K562 (cell line): ENCODE measurements at regions not wholly inside any gene's neighbourhood (a gene's known extent, or its start where the extent isn't known, plus 50 kb on each side); places are given as distances from the start of the nearest gene placed in this dataset.

Source experiments
- ATAC-seq: fragments of 200-7000 bp; cut with Tn5 transposase; 3 replicates; pipeline ENCODE4 v1.9.1; 2020; ENCODE audit warnings: moderate library complexity
- BruUV-seq: library from RNA; stranded (reverse); fragments of 400-500 nt; replicated peaks from 2 replicates; lab custom pipeline; 2021; lab: Mats Ljungman, UMichigan
- CTCF ChIA-PET: fragments of 300-600 bp; formaldehyde crosslinking; extraction: SDS; loops from one replicate; lab custom pipeline; 2021; ENCODE audit warnings: low intra/inter-chr PET ratio; lab: Yijun Ruan, JAX
- POLR2A ChIA-PET: fragments of 300-600, 350-650 bp; sonication (Branson Sonifier 250); formaldehyde crosslinking; extraction: SDS; loops from one replicate; lab custom pipeline; 2021; ENCODE audit warnings: antibody characterized with exemption, inconsistent platforms; lab: Yijun Ruan, JAX
- DNase-seq, 4 experiments: peaks; one replicate each; pipeline versions ENCODE4 v3.0.0 to v3.0.0-alpha.2; 2011 to 2018; ENCODE audit warnings: low spot score in 3 of 4, mixed read lengths in 3 of 4; ENCODE audit errors: extremely low read depth in 1 of 4
- FAIRE-seq: peaks from 2 replicates; lab custom pipeline; 2011; peaks lifted over from hg19 to GRCh38; lab: Jason Lieb, UNC
- H2AFZ ChIP-seq: 2 replicates; pipeline ENCODE4 v1.6.0; 2011; ENCODE audit warnings: low read depth, low read length, control low read depth, inconsistent platforms
- H3K27ac ChIP-seq: fragments of 200-600 bp; 3 replicates; pipeline ENCODE4 v1.8.0; 2011; ENCODE audit warnings: low read depth, mild to moderate bottlenecking, control low read depth, inconsistent platforms, low read length, moderate library complexity, mixed read lengths; ENCODE audit errors: extremely low read depth
- H3K27me3 ChIP-seq, 2 experiments: fragments of 300-600 bp in 1 of 2; 2 replicates in 1 of 2; 3 replicates in 1 of 2; pipeline versions ENCODE4 v1.6.0 to v1.8.0; 2011; ENCODE audit warnings: inconsistent platforms in 2 of 2, low read length in 2 of 2, mild to moderate bottlenecking in 1 of 2, mixed read lengths in 1 of 2, moderate library complexity in 1 of 2; ENCODE audit not compliant: control insufficient read depth in 2 of 2, insufficient read depth in 2 of 2
- H3K36me3 ChIP-seq: fragments of 300-600 bp; 3 replicates; pipeline ENCODE4 v1.8.0; 2011; ENCODE audit warnings: mild to moderate bottlenecking, low read length, inconsistent platforms; ENCODE audit not compliant: control insufficient read depth, insufficient read depth
- H3K4me1 ChIP-seq, 2 experiments: fragments of 200-600 bp in 1 of 2; replicated peaks in 1 of 2; 2 replicates in 1 of 2; 3 replicates in 1 of 2; pipeline versions ENCODE4 v1.5.1 to v1.8.0; 2011; ENCODE audit warnings: inconsistent platforms in 2 of 2, low read length in 2 of 2, mild to moderate bottlenecking in 1 of 2, mixed read lengths in 1 of 2, moderate library complexity in 1 of 2; ENCODE audit not compliant: control insufficient read depth in 2 of 2, insufficient read depth in 2 of 2
- H3K4me2 ChIP-seq: 2 replicates; pipeline ENCODE4 v1.6.1; 2011; ENCODE audit warnings: low read length, control low read depth, inconsistent platforms, mixed read lengths; ENCODE audit not compliant: insufficient read depth
- H3K4me3 ChIP-seq: fragments of 200-600 bp; sonication (generic), shearing (Covaris generic); 2 replicates; pipeline ENCODE4 v1.5.1; 2016; ENCODE audit warnings: control low read depth, inconsistent platforms
- H3K79me2 ChIP-seq: fragments of 200-600 bp; 3 replicates; pipeline ENCODE4 v1.8.0; 2011; ENCODE audit warnings: low read length, inconsistent platforms; ENCODE audit not compliant: control insufficient read depth, insufficient read depth
- H3K9ac ChIP-seq, 2 experiments: 2 replicates each; pipeline versions ENCODE4 v1.6.0 to v1.6.1; 2011; ENCODE audit warnings: low read depth in 2 of 2, low read length in 2 of 2, control low read depth in 1 of 2, inconsistent platforms in 1 of 2, mild to moderate bottlenecking in 1 of 2, mixed read lengths in 1 of 2; ENCODE audit not compliant: insufficient read depth in 1 of 2
- H3K9me1 ChIP-seq: one replicate; pipeline ENCODE4 v1.6.0; 2011; ENCODE audit warnings: inconsistent platforms, mild to moderate bottlenecking, low read length, moderate library complexity; ENCODE audit not compliant: control insufficient read depth, insufficient read depth
- H3K9me3 ChIP-seq: replicated peaks from 2 replicates; pipeline ENCODE4 v1.5.1; 2011; ENCODE audit warnings: low read depth, low read length, inconsistent platforms; ENCODE audit not compliant: control insufficient read depth, insufficient read depth
- H4K20me1 ChIP-seq: replicated peaks from 2 replicates; pipeline ENCODE4 v1.6.1; 2011; ENCODE audit warnings: low read length, inconsistent platforms, mixed read lengths; ENCODE audit not compliant: control insufficient read depth, insufficient read depth
- ATF7 ChIP-seq: fragments of 450-650 bp; IDR thresholded peaks from 2 replicates; pipeline ENCODE4 v1.7.1; 2014; ENCODE audit warnings: mild to moderate bottlenecking, moderate library complexity
- BCL6 ChIP-seq: fragments of 250-450 bp; sonication (Bioruptor Pico); IDR thresholded peaks from 2 replicates; pipeline ENCODE4 v1.4.0; 2020
- CEBPB ChIP-seq: fragments of 450-650 bp; IDR thresholded peaks from 2 replicates; pipeline ENCODE4 v1.6.1; 2016; ENCODE audit warnings: missing genetic modification characterization, missing compliant biosample characterization
- CEBPG ChIP-seq, 3 experiments: fragments of 200-800 bp in 1 of 3; sonication (Bioruptor generic) in 1 of 3; sonication (generic) in 1 of 3; formaldehyde crosslinking in 1 of 3; IDR thresholded peaks in 2 of 3; conservative IDR thresholded peaks in 1 of 3; 2 replicates each; pipeline versions ENCODE4 v1.6.1 to v1.8.0; 2016 to 2022; ENCODE audit warnings: missing compliant biosample characterization in 2 of 3, missing genetic modification characterization in 2 of 3, mild to moderate bottlenecking in 1 of 3, missing genetic modification reagents in 1 of 3
- CHCHD3 ChIP-seq: fragments of 250-450 bp; sonication (Bioruptor Pico); IDR thresholded peaks from 2 replicates; pipeline ENCODE4 v2.1.2; 2022; ENCODE audit warnings: mild to moderate bottlenecking
- DMBX1 ChIP-seq: fragments of 250-450 bp; sonication (Bioruptor Pico); IDR thresholded peaks from 2 replicates; pipeline ENCODE4 v1.8.0; 2022; ENCODE audit warnings: inconsistent platforms, mild to moderate bottlenecking, moderate library complexity, borderline replicate concordance
- ERF ChIP-seq: fragments of 450-650 bp; formaldehyde crosslinking; IDR thresholded peaks from 2 replicates; pipeline ENCODE4 v1.4.0; 2020; ENCODE audit warnings: mild to moderate bottlenecking, mixed read lengths
- JUND ChIP-seq, 2 experiments: IDR thresholded peaks; 2 replicates in 1 of 2; 3 replicates in 1 of 2; pipeline ENCODE4 v1.6.1; 2011; ENCODE audit warnings: borderline replicate concordance in 2 of 2, low read depth in 2 of 2, low read length in 2 of 2, improper control_type of control experiment in 1 of 2, missing biosample characterization in 1 of 2, missing genetic modification characterization in 1 of 2, missing genetic modification reagents in 1 of 2
- KLF6 ChIP-seq: fragments of 250-450 bp; sonication (Bioruptor Pico); IDR thresholded peaks from 2 replicates; pipeline ENCODE4 v1.4.0; 2020; ENCODE audit warnings: mild to moderate bottlenecking, moderate library complexity, borderline replicate concordance
- TAF7 ChIP-seq: fragments of 450-650 bp; IDR thresholded peaks from 2 replicates; pipeline ENCODE4 v1.6.1; 2016; ENCODE audit warnings: missing genetic modification characterization, missing compliant biosample characterization
- TRIM24 ChIP-seq, 2 experiments: fragments of 450-650 bp; IDR thresholded peaks; 2 replicates each; pipeline ENCODE4 v1.6.1; 2016
- ZC3H11A ChIP-seq: IDR thresholded peaks from 2 replicates; pipeline ENCODE4 v1.6.1; 2012; ENCODE audit warnings: low read depth, low read length, improper control_type of control experiment
- ZNF644 ChIP-seq: fragments of 200-800 bp; sonication (Bioruptor generic); IDR thresholded peaks from 2 replicates; pipeline ENCODE4 v1.6.1; 2016; ENCODE audit warnings: low read depth, missing genetic modification characterization, missing compliant biosample characterization
- ZNF764 ChIP-seq: fragments of 250-450 bp; sonication (Bioruptor Pico); IDR thresholded peaks from 2 replicates; pipeline ENCODE4 v1.4.0; 2020; ENCODE audit warnings: low read depth, mild to moderate bottlenecking, moderate library complexity
- ZNF766 ChIP-seq: fragments of 200-800 bp; sonication (Bioruptor generic); conservative IDR thresholded peaks from 2 replicates; pipeline ENCODE4 v1.6.1; 2016; ENCODE audit warnings: missing genetic modification characterization, missing compliant biosample characterization
- WGBS: fragments of 100-300 bp; shearing (Covaris generic); methylation state at CpG from one replicate; pipeline ENCODE4 v1.1.6; 2016; ENCODE audit warnings: low coverage, mixed read lengths; ENCODE audit not compliant: insufficient coverage; ENCODE audit errors: missing lambda C conversion rate; 5-methylcytosine and 5-hydroxymethylcytosine counted together
- in situ Hi-C: fragments of 300-500 bp; cut with MboI; formaldehyde crosslinking; loops from 4 replicates; pipeline ENCODE4 v1.15.0; 2018; ENCODE audit warnings: inconsistent platforms, mixed read lengths
- intact Hi-C: fragments of 100-400 bp; cut with micrococcal nuclease; formaldehyde crosslinking; loops from 2 replicates; pipeline ENCODE4 v1.14.2; 2022
- TF ChIP-seq, protein P1 (sequence below): fragments of 450-650 bp; conservative IDR thresholded peaks from 2 replicates; pipeline ENCODE4 v1.6.1; 2016; ENCODE audit warnings: missing genetic modification characterization, low read depth, mild to moderate bottlenecking, missing compliant biosample characterization, moderate library complexity

- no TSS peak for BruUV-seq
- FAIRE-seq (no peak), DNase-seq (no peak), ATAC-seq (peak; percentile 51)
- no peak overlapping the region for H3K9ac ChIP-seq
- peaks cover 0 to 15% of the 10 kb centered on the region in 2 experiments; a peak in 3 of 5 replicates for H3K4me1 ChIP-seq
- H3K79me2 ChIP-seq: no peaks in the 10 kb centered on the region
- peak overlapping the region; percentile 54; the same call in 1 of the 2 replicates for H2AFZ ChIP-seq
- ChIA-PET CTCF (no interaction called here), POLR2A (no interaction called here)
- intact Hi-C loops (no loop called here), in situ Hi-C loops (no loop called here)
- no peaks in the 10 kb centered on the region for H3K9me1 ChIP-seq
- WGBS: 28% methylated on average over 7 of the region's 7 CpGs
- no peaks in the 10 kb centered on the region for H3K9me3 ChIP-seq
- no peak overlapping the region for H3K27ac ChIP-seq
- H3K4me3 ChIP-seq: no peak overlapping the region
- H3K4me2 ChIP-seq: no peak overlapping the region
- H4K20me1 ChIP-seq: no peaks in the 10 kb centered on the region
- H3K27me3 ChIP-seq: no peaks in the 10 kb centered on the region
- H3K36me3 ChIP-seq: no peaks in the 10 kb centered on the region
- TF ChIP-seq, protein P1, sequence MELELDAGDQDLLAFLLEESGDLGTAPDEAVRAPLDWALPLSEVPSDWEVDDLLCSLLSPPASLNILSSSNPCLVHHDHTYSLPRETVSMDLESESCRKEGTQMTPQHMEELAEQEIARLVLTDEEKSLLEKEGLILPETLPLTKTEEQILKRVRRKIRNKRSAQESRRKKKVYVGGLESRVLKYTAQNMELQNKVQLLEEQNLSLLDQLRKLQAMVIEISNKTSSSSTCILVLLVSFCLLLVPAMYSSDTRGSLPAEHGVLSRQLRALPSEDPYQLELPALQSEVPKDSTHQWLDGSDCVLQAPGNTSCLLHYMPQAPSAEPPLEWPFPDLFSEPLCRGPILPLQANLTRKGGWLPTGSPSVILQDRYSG (tag): 0 out of 2 replicates have a peak, but pooled peaks have one; percentile 21
- TF ChIP-seq TRIM24 (IDR thresholded peaks at IDR 0.05): peak; percentile 49 to 68; a peak in 2 of 4 replicates
- no peak for TF ChIP-seq ZNF764 (CRISPR knock-in tag)
- TF ChIP-seq ERF (CRISPR knock-in tag): 0 out of 2 replicates have a peak, but pooled peaks have one; percentile 57
- 0 out of 2 replicates have a peak, but pooled peaks have one; percentile 22 for TF ChIP-seq BCL6 (CRISPR knock-in tag)
- peak; percentile 84 for TF ChIP-seq CEBPG (CRISPR knock-in tag; IDR thresholded peaks at IDR 0.05)
- TF ChIP-seq CEBPG (tag; conservative IDR thresholded peaks at IDR 0.05 in 1 of 2, IDR thresholded peaks at IDR 0.05 in 1 of 2): peak; percentile 65 to 75
- no peak for TF ChIP-seq ZC3H11A
- TF ChIP-seq TAF7 (tag): peak; percentile 49; the same call in 1 of the 2 replicates
- TF ChIP-seq ZNF766: peak; percentile 16; the same call in 1 of the 2 replicates
- TF ChIP-seq ZNF644: peak; percentile 30; the same call in 1 of the 2 replicates
- peak; percentile 40; the same call in 1 of the 2 replicates for TF ChIP-seq ATF7
- TF ChIP-seq KLF6: peak; percentile 35; the same call in 1 of the 2 replicates
- TF ChIP-seq CEBPB (tag): peak; percentile 75
- no peak for TF ChIP-seq JUND (IDR thresholded peaks at IDR 0.05; ENCODE audit: borderline replicate concordance, low read depth, low read length)
- 0 out of 3 replicates have a peak, but pooled peaks have one; percentile 15 for TF ChIP-seq JUND (tag; IDR thresholded peaks at IDR 0.05; ENCODE audit: borderline replicate concordance, low read depth, low read length)
- peak; percentile 88; the same call in 1 of the 2 replicates for TF ChIP-seq DMBX1 (CRISPR knock-in tag)
- TF ChIP-seq CHCHD3 (CRISPR knock-in tag): no peak
Measured at GRCh38 chr5:109560554-109560953, 129.2 kb upstream of the MAN2A1 start.
